ENCODE measurements at regions not wholly inside any gene's neighbourhood (a gene's known extent, or its start where the extent isn't known, plus 50 kb on each side); places are given as distances from the start of the nearest gene placed in this dataset.
A peak's percentile ranks its signal among the peaks of the same experiment; 100 is the strongest.

DNA sequence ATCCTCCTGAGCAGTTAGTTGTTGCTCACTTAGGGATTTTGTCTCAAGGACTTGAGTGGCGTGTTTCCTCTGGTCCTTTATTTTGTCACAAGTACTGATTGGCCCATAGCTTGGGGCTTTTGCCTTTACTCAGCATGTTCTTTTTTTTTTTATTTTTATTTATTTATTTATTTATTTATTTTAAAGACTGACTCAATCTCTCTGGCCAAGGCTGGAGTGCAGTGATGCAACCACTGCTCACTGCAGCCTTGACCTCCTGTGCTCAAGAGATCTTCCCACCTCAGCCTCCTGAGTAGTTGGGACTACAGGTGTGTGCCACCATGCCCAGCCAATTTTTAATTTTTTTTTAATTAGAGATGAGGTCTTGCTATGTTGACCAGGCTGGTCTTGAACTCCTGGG lies 223.9 kb upstream of the TPM1 start:
- ChIA-PET POLR2A (no interaction called here), CTCF (interaction anchor here (1.2 kb wide), 1 partner anchor 13 kb away, joined by 3 read pairs; no protein-coding TSS in a partner anchor)
- TF ChIP-seq, protein P1, sequence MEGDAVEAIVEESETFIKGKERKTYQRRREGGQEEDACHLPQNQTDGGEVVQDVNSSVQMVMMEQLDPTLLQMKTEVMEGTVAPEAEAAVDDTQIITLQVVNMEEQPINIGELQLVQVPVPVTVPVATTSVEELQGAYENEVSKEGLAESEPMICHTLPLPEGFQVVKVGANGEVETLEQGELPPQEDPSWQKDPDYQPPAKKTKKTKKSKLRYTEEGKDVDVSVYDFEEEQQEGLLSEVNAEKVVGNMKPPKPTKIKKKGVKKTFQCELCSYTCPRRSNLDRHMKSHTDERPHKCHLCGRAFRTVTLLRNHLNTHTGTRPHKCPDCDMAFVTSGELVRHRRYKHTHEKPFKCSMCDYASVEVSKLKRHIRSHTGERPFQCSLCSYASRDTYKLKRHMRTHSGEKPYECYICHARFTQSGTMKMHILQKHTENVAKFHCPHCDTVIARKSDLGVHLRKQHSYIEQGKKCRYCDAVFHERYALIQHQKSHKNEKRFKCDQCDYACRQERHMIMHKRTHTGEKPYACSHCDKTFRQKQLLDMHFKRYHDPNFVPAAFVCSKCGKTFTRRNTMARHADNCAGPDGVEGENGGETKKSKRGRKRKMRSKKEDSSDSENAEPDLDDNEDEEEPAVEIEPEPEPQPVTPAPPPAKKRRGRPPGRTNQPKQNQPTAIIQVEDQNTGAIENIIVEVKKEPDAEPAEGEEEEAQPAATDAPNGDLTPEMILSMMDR (IDR thresholded peaks at IDR 0.05; ENCODE audit: insufficient read depth, low read length, missing control alignments), result no peak
- no peak for DNase-seq (ENCODE audit: low read depth, low spot score)
- H3K4me3 ChIP-seq (ENCODE audit: low read depth, low read length), result no peak overlapping the region

DNA sequence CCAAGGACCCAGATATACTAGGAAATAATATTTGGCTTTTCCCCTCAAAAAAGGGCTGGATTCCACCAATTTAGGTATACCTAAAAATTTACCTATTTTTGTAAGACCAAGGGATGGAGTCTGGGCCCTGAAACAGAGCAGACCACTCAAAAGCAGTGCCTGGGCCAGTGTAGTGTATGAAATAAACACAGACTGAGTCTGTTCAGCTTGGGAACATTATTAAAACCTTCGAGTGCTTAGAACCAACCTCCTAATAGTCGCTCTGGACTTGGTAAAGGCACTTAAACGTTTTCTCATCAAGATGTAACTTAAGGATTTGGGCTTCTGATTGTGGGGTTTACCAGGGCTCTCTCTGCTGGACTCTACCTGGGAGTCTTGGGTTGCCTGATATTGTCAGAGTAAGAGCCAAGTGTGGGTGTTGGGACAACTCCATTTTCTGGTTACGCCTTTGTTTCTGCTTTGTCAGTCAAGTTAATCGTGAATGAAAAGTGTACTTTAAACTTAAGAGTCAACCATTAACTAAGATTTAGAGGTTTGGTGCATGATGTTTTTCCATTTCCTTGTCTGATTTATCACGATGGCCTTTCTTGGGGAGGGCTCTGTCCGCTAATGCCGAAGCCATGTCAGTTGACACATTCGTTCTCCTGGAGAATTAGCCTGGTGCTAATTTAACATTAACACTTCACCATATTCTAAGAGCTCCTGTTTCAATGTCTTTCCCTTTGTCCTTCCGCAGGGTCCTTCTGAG lies 221.0 kb upstream of the TPM1 start:
- POLR2A ChIA-PET, result no interaction called here
- H3K4me3 ChIP-seq (ENCODE audit: low read depth, low read length), result no peak overlapping the region
- TF ChIP-seq, protein P1 (IDR thresholded peaks at IDR 0.05; ENCODE audit: insufficient read depth, low read length, missing control alignments), result no peak
- CTCF ChIA-PET, result interaction anchor here (1.1 to 2.0 kb wide), 2 partner anchors 9 to 25 kb away, joined by 4 to 5 read pairs; no protein-coding TSS in a partner anchor
- no peak for DNase-seq (ENCODE audit: low read depth, low spot score)

DNA sequence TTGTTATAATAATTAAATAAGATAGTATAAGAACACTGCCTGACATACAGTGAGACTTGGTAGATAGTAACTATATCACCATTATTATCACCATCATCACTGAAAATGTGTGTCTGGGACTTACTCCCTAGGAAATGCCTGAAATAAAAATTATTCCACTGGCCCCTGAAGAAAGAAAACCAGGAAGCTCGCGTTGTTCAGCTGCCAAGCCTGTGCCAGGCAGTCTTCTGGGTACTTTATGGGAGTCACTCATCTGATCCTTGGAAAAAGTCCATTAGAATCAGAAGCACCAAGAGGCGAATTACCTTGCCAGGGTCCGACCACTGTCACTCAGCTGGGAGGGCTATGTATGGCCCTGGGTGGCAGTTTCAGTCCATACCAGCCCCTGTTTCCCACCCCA lies 220.3 kb upstream of the TPM1 start:
- no peak overlapping the region for H3K4me3 ChIP-seq (ENCODE audit: low read depth, low read length)
- POLR2A ChIA-PET, result no interaction called here
- TF ChIP-seq, protein P1 (IDR thresholded peaks at IDR 0.05; ENCODE audit: insufficient read depth, low read length, missing control alignments), result no peak
- DNase-seq (ENCODE audit: low read depth, low spot score), result no peak
- CTCF ChIA-PET, result interaction anchor here (2.0 kb wide), 1 partner anchor 10 kb away, joined by 4 read pairs; no protein-coding TSS in a partner anchor

DNA sequence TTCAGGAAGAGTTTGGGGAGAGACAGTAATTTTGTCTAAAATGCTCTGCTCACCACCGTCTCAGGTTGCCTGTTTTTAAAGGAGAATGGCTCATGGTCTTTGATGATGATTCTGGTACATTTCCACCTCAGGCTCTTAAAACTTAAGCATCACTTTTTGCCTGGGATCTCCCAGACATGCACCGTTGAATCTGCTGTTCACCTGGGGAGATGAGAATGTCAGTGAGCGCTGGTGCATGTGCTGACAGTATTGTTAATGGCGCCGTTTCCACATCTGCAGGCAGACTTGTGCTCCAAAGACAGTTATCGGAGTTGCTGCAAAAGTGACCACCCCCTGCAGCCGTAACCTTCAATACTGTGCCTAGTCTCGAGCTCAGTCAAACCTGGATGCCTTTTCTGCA lies 219.0 kb upstream of the TPM1 start:
- no peak overlapping the region for H3K4me3 ChIP-seq (ENCODE audit: low read depth, low read length)
- CTCF ChIA-PET, result interaction anchor here (2.0 kb wide), 1 partner anchor 11 kb away, joined by 4 read pairs; no protein-coding TSS in a partner anchor
- no peak for DNase-seq (ENCODE audit: low read depth, low spot score)
- TF ChIP-seq, protein P1 (IDR thresholded peaks at IDR 0.05; ENCODE audit: insufficient read depth, low read length, missing control alignments), result no peak
- POLR2A ChIA-PET, result no interaction called here

DNA sequence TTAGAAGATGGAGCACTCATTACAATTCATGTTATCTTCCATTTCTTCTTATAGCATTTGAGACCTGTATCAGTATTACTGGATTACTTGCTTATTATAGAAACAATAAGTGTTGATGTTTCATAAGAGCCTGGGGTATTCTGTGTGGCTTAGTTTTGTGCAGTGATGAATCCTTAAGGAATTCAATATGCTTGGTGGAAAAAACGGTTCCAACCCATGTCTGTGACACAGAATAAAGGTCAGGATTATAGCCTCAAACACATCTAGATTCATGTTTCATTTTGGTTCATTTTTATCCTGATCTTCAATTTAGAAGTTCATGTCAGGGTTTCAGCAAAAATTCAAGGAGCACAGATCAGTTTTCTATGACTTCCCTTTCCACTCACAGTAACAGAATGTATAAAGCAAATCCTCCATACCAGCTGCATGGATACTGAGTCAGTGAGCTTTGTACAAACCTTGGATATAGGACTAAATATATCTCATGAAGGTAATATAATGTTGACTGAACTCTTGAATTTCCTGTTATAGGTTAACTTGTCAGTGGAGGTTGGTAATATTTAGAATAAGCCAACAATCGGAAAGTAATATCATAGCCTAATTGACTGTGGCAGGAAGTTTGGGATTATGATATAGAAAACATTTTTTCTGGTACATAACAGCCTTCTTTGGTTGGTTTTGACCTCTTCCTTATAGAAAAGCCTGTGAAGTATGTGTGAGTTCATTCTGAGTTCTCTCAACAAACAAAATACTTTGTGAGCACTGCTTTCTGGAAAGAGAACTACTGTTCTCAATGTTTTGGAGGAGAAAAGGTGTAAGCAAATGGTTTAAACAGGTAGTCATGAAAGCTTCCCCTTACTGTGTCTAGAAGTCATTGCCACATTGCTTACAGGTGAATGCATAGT lies 218.2 kb upstream of the TPM1 start:
- peak; percentile 31 for DNase-seq (ENCODE audit: low read depth, low spot score)

More for the DNA sequence above, 218.2 kb upstream of the TPM1 start:
- CTCF ChIA-PET, result interaction anchor here (0.6 kb wide), 1 partner anchor 22 kb away, joined by 4 read pairs; no protein-coding TSS in a partner anchor
- TF ChIP-seq, protein P1 (IDR thresholded peaks at IDR 0.05; ENCODE audit: insufficient read depth, low read length, missing control alignments), result no peak
- POLR2A ChIA-PET, result no interaction called here
- H3K4me3 ChIP-seq (ENCODE audit: low read depth, low read length), result no peak overlapping the region
